ENCODE measurements at regions not wholly inside any gene's neighbourhood (a gene's known extent, or its start where the extent isn't known, plus 50 kb on each side); places are given as distances from the start of the nearest gene placed in this dataset.

GRCh38 chr4:178244785-178245184, 802.5 kb upstream of the AGA start:
- Mint-ChIP-seq H3K27me3 (no peaks in the 10 kb centered on the region), H3K36me3 (ENCODE audit: insufficient read depth) (no peaks in the 10 kb centered on the region), H3K4me1 (ENCODE audit: low read depth in 2 of 2) (no peaks in the 10 kb centered on the region), H3K4me3 (no peak overlapping the region), H3K27ac (no peak overlapping the region), H3K9me3 (peaks cover 0 to 10% of the 10 kb centered on the region in 2 donors)
- ATAC-seq (replicated peaks), result no peak
- DNase-seq, result no peak

- Mint-ChIP-seq H3K36me3 (ENCODE audit: insufficient read depth) (no peaks in the 10 kb centered on the region), H3K27ac (no peak overlapping the region), H3K27me3 (no peaks in the 10 kb centered on the region), H3K4me1 (ENCODE audit: low read depth in 2 of 2) (no peaks in the 10 kb centered on the region), H3K4me3 (no peak overlapping the region), H3K9me3 (peaks cover 5 to 7% of the 10 kb centered on the region in 2 donors)
- DNase-seq (no peak), ATAC-seq (replicated peaks) (no peak)
Observed at GRCh38 chr4:178255172-178255571, 812.9 kb upstream of the AGA start.

GRCh38 chr4:178258603-178259002, 816.4 kb upstream of the AGA start:
- no peak overlapping the region for H3K4me3 Mint-ChIP-seq
- H3K9me3 Mint-ChIP-seq, result peaks cover 5 to 6% of the 10 kb centered on the region in 2 donors
- no peak for DNase-seq
- no peaks in the 10 kb centered on the region for H3K4me1 Mint-ChIP-seq (ENCODE audit: low read depth in 2 of 2)
- H3K36me3 Mint-ChIP-seq (ENCODE audit: insufficient read depth), result no peaks in the 10 kb centered on the region
- ATAC-seq (replicated peaks), result no peak
- H3K27ac Mint-ChIP-seq, result no peak overlapping the region
- H3K27me3 Mint-ChIP-seq, result no peaks in the 10 kb centered on the region

- Mint-ChIP-seq H3K27me3 (no peaks in the 10 kb centered on the region), H3K27ac (no peak overlapping the region), H3K36me3 (ENCODE audit: insufficient read depth) (no peaks in the 10 kb centered on the region), H3K4me1 (ENCODE audit: low read depth in 2 of 2) (no peaks in the 10 kb centered on the region), H3K4me3 (no peak overlapping the region), H3K9me3 (peaks cover 0 to 2% of the 10 kb centered on the region in 2 donors)
- ATAC-seq (replicated peaks) (no peak), DNase-seq (no peak)
Observed at GRCh38 chr4:178259566-178259965, 817.3 kb upstream of the AGA start.

GRCh38 chr4:178264001-178264400, 821.8 kb upstream of the AGA start:
- no peak overlapping the region for H3K4me3 Mint-ChIP-seq
- no peaks in the 10 kb centered on the region for H3K4me1 Mint-ChIP-seq (ENCODE audit: low read depth in 2 of 2)
- peaks cover 4 to 7% of the 10 kb centered on the region in 2 donors for H3K9me3 Mint-ChIP-seq
- DNase-seq, result no peak
- no peaks in the 10 kb centered on the region for H3K27me3 Mint-ChIP-seq
- ATAC-seq (replicated peaks), result no peak
- H3K36me3 Mint-ChIP-seq (ENCODE audit: insufficient read depth), result no peaks in the 10 kb centered on the region
- H3K27ac Mint-ChIP-seq, result no peak overlapping the region

- Mint-ChIP-seq H3K27ac (no peak overlapping the region), H3K9me3 (peaks cover 20 to 33% of the 10 kb centered on the region in 2 donors), H3K27me3 (no peaks in the 10 kb centered on the region), H3K4me3 (no peak overlapping the region), H3K36me3 (ENCODE audit: insufficient read depth) (no peaks in the 10 kb centered on the region), H3K4me1 (ENCODE audit: low read depth in 2 of 2) (no peaks in the 10 kb centered on the region)
- DNase-seq, result no peak
- ATAC-seq (replicated peaks), result no peak
Observed at GRCh38 chr4:178271386-178271785, 829.1 kb upstream of the AGA start.

- no peaks in the 10 kb centered on the region for H3K36me3 Mint-ChIP-seq (ENCODE audit: insufficient read depth)
- no peak overlapping the region for H3K27ac Mint-ChIP-seq
- peaks cover 19 to 26% of the 10 kb centered on the region in 2 donors for H3K9me3 Mint-ChIP-seq
- ATAC-seq (replicated peaks), result no peak
- DNase-seq, result no peak
- no peaks in the 10 kb centered on the region for H3K27me3 Mint-ChIP-seq
- no peak overlapping the region for H3K4me3 Mint-ChIP-seq
- no peaks in the 10 kb centered on the region for H3K4me1 Mint-ChIP-seq (ENCODE audit: low read depth in 2 of 2)
Observed at GRCh38 chr4:178273168-178273567, 830.9 kb upstream of the AGA start.

- no peaks in the 10 kb centered on the region for H3K27me3 Mint-ChIP-seq
- H3K4me3 Mint-ChIP-seq, result no peak overlapping the region
- peaks cover 10 to 29% of the 10 kb centered on the region in 2 donors for H3K9me3 Mint-ChIP-seq
- no peaks in the 10 kb centered on the region for H3K36me3 Mint-ChIP-seq (ENCODE audit: insufficient read depth)
- H3K4me1 Mint-ChIP-seq (ENCODE audit: low read depth in 2 of 2), result no peaks in the 10 kb centered on the region
- ATAC-seq (replicated peaks) (no peak), DNase-seq (no peak)
- no peak overlapping the region for H3K27ac Mint-ChIP-seq
Observed at GRCh38 chr4:178275671-178276360, 833.6 kb upstream of the AGA start.

- peaks cover 5 to 21% of the 10 kb centered on the region in 2 donors for H3K9me3 Mint-ChIP-seq
- no peaks in the 10 kb centered on the region for H3K4me1 Mint-ChIP-seq (ENCODE audit: low read depth in 2 of 2)
- ATAC-seq (replicated peaks), result no peak
- H3K27ac Mint-ChIP-seq, result no peak overlapping the region
- no peak for DNase-seq
- no peak overlapping the region for H3K4me3 Mint-ChIP-seq
- H3K27me3 Mint-ChIP-seq, result no peaks in the 10 kb centered on the region
- no peaks in the 10 kb centered on the region for H3K36me3 Mint-ChIP-seq (ENCODE audit: insufficient read depth)
Observed at GRCh38 chr4:178280362-178280761, 838.1 kb upstream of the AGA start.

- Mint-ChIP-seq H3K36me3 (ENCODE audit: insufficient read depth) (no peaks in the 10 kb centered on the region), H3K4me1 (ENCODE audit: low read depth in 2 of 2) (no peaks in the 10 kb centered on the region), H3K27ac (no peak overlapping the region), H3K9me3 (peaks cover 5 to 18% of the 10 kb centered on the region in 2 donors), H3K4me3 (no peak overlapping the region), H3K27me3 (no peaks in the 10 kb centered on the region)
- DNase-seq (no peak), ATAC-seq (replicated peaks) (no peak)
Observed at GRCh38 chr4:178288462-178288861, 846.2 kb upstream of the AGA start.

- ATAC-seq (replicated peaks), result no peak
- H3K4me3 Mint-ChIP-seq, result no peak overlapping the region
- H3K9me3 Mint-ChIP-seq, result peaks cover 0 to 18% of the 10 kb centered on the region in 2 donors
- H3K4me1 Mint-ChIP-seq (ENCODE audit: low read depth in 2 of 2), result no peaks in the 10 kb centered on the region
- H3K36me3 Mint-ChIP-seq (ENCODE audit: insufficient read depth), result no peaks in the 10 kb centered on the region
- no peaks in the 10 kb centered on the region for H3K27me3 Mint-ChIP-seq
- H3K27ac Mint-ChIP-seq, result no peak overlapping the region
- no peak for DNase-seq
Observed at GRCh38 chr4:178293601-178294000, 851.4 kb upstream of the AGA start.

- Mint-ChIP-seq H3K36me3 (ENCODE audit: insufficient read depth) (no peaks in the 10 kb centered on the region), H3K4me3 (no peak overlapping the region), H3K27me3 (no peaks in the 10 kb centered on the region), H3K9me3 (peaks cover 0 to 11% of the 10 kb centered on the region in 2 donors), H3K27ac (no peak overlapping the region), H3K4me1 (ENCODE audit: low read depth in 2 of 2) (no peaks in the 10 kb centered on the region)
- ATAC-seq (replicated peaks) (no peak), DNase-seq (no peak)
Observed at GRCh38 chr4:178296669-178297068, 854.4 kb upstream of the AGA start.

GRCh38 chr4:178306565-178306964, 864.3 kb upstream of the AGA start:
- Mint-ChIP-seq H3K4me3 (no peak overlapping the region), H3K9me3 (peaks cover 6 to 9% of the 10 kb centered on the region in 2 donors), H3K27ac (no peak overlapping the region), H3K36me3 (ENCODE audit: insufficient read depth) (no peaks in the 10 kb centered on the region), H3K4me1 (ENCODE audit: low read depth in 2 of 2) (no peaks in the 10 kb centered on the region), H3K27me3 (no peaks in the 10 kb centered on the region)
- DNase-seq (no peak), ATAC-seq (replicated peaks) (no peak)

- Mint-ChIP-seq H3K9me3 (peaks cover 6 to 9% of the 10 kb centered on the region in 2 donors), H3K4me1 (ENCODE audit: low read depth in 2 of 2) (no peaks in the 10 kb centered on the region), H3K27me3 (no peaks in the 10 kb centered on the region), H3K36me3 (ENCODE audit: insufficient read depth) (no peaks in the 10 kb centered on the region), H3K4me3 (no peak overlapping the region), H3K27ac (no peak overlapping the region)
- DNase-seq, result no peak
- ATAC-seq (replicated peaks), result no peak
Observed at GRCh38 chr4:178309890-178310289, 867.7 kb upstream of the AGA start.

All from effector memory CD8-positive, alpha-beta T cell (primary cell).